Psoas muscle (tissue), 7 donors: ENCODE measurements at regions not wholly inside any gene's neighbourhood (a gene's known extent, or its start where the extent isn't known, plus 50 kb on each side); places are given as distances from the start of the nearest gene placed in this dataset.
A peak's percentile ranks its signal among the peaks of the same experiment; 100 is the strongest.

Experiments
- ATAC-seq, 4 donors: fragments of 200-7000 bp; cut with Tn5 transposase; one replicate each; pipeline ENCODE4 v1.9.1; 2020; ENCODE audit warnings: moderate library complexity in 3 of 4, mild to moderate bottlenecking in 2 of 4
- DNase-seq, 2 donors: peaks; one replicate each; pipeline ENCODE4 v3.0.0-alpha.2; 2020
- H3K27ac ChIP-seq: fragments of 200-600 bp; one replicate; pipeline ENCODE4 v1.8.0; 2022
- H3K27me3 ChIP-seq, 3 donors: fragments of 200-600 bp in 1 of 3; one replicate each; pipeline versions ENCODE4 v1.6.1 to v1.8.0; 2013 to 2022; ENCODE audit warnings: low read length in 2 of 3, mild to moderate bottlenecking in 2 of 3, moderate library complexity in 1 of 3; ENCODE audit not compliant: insufficient read depth in 3 of 3
- H3K36me3 ChIP-seq, 2 donors: fragments of 200-600 bp in 1 of 2; one replicate each; pipeline versions ENCODE4 v1.6.1 to v1.8.0; 2013 to 2022; ENCODE audit warnings: low read depth in 1 of 2, mild to moderate bottlenecking in 1 of 2, moderate library complexity in 1 of 2; ENCODE audit not compliant: insufficient read depth in 1 of 2
- H3K4me1 ChIP-seq: fragments of 200-600 bp; one replicate; pipeline ENCODE4 v1.8.0; 2022
- H3K4me3 ChIP-seq: fragments of 200-600 bp; one replicate; pipeline ENCODE4 v1.8.0; 2022; ENCODE audit warnings: mild to moderate bottlenecking
- H3K9me3 ChIP-seq: fragments of 200-600 bp; one replicate; pipeline ENCODE4 v1.8.0; 2022
- WGBS, 3 donors: extraction: QIAGEN DNeasy Blood & Tissue Kit; methylation state at CpG; one replicate each; pipeline versions ENCODE4 v1.1.6 to v1.1.7; 2013; 5-methylcytosine and 5-hydroxymethylcytosine counted together
- intact Hi-C, 2 donors: fragments of 100-400 bp; cut with DNase I; formaldehyde crosslinking; loops; one replicate each; pipeline versions ENCODE4 v1.11.0 to v1.14.2; 2022
- TF ChIP-seq, protein P1 (sequence below): fragments of 200-600 bp; IDR thresholded peaks from one replicate; pipeline ENCODE4 v1.8.0; 2022; ENCODE audit warnings: antibody characterized with exemption
- donor health status: healthy with polysubstance abuse.
- donor health status: DM: no; HTN: no; CAD: no; lungs with moderate emphysema.
- donor health status: Bipolar disorder and iron deficiency.
- donor health status: healthy.
- donor health status: DM: yes; HTN: yes; CAD: no.
- donor health status: DM: no; HTN: no; CAD: no.
- donor health status: DM: yes; HTN: yes; CAD: no.

DNA sequence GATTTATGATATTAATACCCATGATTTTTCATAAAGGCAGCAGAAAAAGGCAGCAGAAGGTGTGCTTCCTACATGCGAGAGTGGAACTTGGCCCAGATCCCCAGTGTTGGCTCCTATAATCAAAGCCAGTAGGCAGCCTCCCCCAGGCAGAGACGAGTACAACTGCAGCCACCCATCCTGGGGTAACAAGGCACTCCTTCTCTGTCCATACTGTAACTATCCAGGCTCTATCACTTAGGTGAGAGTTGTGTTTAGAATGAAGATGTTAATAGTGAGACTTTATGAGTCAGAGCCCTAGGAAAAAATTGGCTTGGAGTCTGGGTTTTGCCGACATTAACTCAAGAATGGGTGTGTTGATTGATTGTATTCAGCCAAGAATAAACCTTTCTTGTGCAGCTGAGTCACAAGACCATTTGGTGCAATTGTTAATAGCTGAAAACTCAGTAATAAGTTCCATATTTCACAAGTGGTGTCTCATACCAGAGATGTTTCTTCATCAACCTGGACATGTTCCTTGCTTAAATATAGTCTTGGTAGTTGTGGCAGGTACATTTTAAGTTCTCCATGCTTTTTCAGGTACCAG, 322.3 kb downstream of the DUSP10 start:
- TF ChIP-seq, protein P1, sequence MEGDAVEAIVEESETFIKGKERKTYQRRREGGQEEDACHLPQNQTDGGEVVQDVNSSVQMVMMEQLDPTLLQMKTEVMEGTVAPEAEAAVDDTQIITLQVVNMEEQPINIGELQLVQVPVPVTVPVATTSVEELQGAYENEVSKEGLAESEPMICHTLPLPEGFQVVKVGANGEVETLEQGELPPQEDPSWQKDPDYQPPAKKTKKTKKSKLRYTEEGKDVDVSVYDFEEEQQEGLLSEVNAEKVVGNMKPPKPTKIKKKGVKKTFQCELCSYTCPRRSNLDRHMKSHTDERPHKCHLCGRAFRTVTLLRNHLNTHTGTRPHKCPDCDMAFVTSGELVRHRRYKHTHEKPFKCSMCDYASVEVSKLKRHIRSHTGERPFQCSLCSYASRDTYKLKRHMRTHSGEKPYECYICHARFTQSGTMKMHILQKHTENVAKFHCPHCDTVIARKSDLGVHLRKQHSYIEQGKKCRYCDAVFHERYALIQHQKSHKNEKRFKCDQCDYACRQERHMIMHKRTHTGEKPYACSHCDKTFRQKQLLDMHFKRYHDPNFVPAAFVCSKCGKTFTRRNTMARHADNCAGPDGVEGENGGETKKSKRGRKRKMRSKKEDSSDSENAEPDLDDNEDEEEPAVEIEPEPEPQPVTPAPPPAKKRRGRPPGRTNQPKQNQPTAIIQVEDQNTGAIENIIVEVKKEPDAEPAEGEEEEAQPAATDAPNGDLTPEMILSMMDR, result no peak
- H3K36me3 ChIP-seq, result no peaks in the 10 kb centered on the region
- intact Hi-C loops, result no loop called here
- no peak overlapping the region for H3K4me3 ChIP-seq
- WGBS, 3 donors, result 23 to 52% (median 32%) methylated on average over 3 of the region's 3 CpGs
- H3K27ac ChIP-seq, result no peak overlapping the region
- no peaks in the 10 kb centered on the region for H3K27me3 ChIP-seq
- H3K4me1 ChIP-seq, result no peaks in the 10 kb centered on the region
- DNase-seq, result no peak
- ATAC-seq, result peak in 2 of 4 donors; percentile 19 to 46
- H3K9me3 ChIP-seq, result no peaks in the 10 kb centered on the region

- no peaks in the 10 kb centered on the region for H3K4me1 ChIP-seq
- no peaks in the 10 kb centered on the region for H3K9me3 ChIP-seq
- DNase-seq, result no peak
- intact Hi-C loops, result no loop called here
- 41 to 93% (median 88%) methylated on average over 1 of the region's 1 CpG for WGBS, 3 donors
- no peak overlapping the region for H3K4me3 ChIP-seq
- TF ChIP-seq, protein P1, result no peak
- H3K27me3 ChIP-seq, result no peaks in the 10 kb centered on the region
- H3K36me3 ChIP-seq, result no peaks in the 10 kb centered on the region
- no peak for ATAC-seq
- no peak overlapping the region for H3K27ac ChIP-seq
Observed at GRCh38 chr1:221429264-221429663, 312.6 kb downstream of the DUSP10 start.

DNA sequence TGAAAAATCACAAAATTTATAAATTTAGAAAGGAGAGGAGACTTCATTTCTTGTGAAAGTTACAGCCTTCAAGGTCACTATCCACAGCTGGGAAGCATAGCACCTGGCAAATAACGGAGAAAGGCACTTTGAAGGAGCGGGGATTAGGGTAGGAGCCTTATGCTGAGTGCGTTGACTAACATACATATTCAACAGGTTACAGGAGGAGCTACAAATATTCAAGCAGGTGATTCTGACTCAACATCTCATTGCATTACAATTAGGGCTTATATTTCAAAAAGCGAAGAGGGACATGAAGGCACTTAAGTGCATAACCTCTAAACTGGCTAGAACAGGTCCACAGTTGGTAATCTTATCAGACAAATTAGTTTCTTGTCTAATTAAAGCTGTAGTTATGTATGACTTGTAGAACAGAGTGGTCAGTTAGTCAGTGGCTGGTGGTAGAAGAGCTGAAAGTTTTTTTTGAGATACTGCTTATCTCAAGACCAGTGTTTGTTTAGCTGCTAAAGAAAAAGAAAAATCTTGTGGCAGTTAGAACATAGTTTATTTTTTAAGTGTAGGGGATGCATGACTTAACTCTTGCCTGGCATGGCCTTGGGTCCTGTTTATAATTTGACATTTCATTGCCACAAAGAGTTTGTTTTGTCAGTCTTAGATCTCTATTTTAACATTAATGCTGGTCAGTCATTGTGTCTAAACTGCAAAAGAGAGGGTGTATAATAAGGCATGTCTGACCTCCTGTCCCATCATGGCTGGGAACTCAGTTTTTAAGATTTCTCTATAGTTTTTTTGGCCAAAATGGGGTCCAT, 311.5 kb downstream of the DUSP10 start:
- no peaks in the 10 kb centered on the region for H3K27me3 ChIP-seq
- DNase-seq (no peak), ATAC-seq (no peak)
- no peaks in the 10 kb centered on the region for H3K9me3 ChIP-seq
- no peaks in the 10 kb centered on the region for H3K36me3 ChIP-seq
- no peak overlapping the region for H3K27ac ChIP-seq
- H3K4me1 ChIP-seq, result no peaks in the 10 kb centered on the region
- intact Hi-C loops, result loop anchor here in 1 of 2 donors (10.0 kb wide), 1 partner anchor 626 kb away; no protein-coding TSS in a partner anchor
- TF ChIP-seq, protein P1, result no peak
- WGBS, 3 donors, result 92 to 97% (median 96%) methylated on average over 4 of the region's 4 CpGs
- no peak overlapping the region for H3K4me3 ChIP-seq

- WGBS, 3 donors, result 68 to 74% (median 68%) methylated on average over 2 of the region's 2 CpGs
- no peak overlapping the region for H3K4me3 ChIP-seq
- intact Hi-C loops, result loop anchor here in 1 of 2 donors (10.0 kb wide), 1 partner anchor 626 kb away; no protein-coding TSS in a partner anchor
- ATAC-seq (no peak), DNase-seq (no peak)
- no peaks in the 10 kb centered on the region for H3K9me3 ChIP-seq
- no peaks in the 10 kb centered on the region for H3K4me1 ChIP-seq
- H3K27me3 ChIP-seq, result no peaks in the 10 kb centered on the region
- TF ChIP-seq, protein P1, result peak; percentile 16
- no peak overlapping the region for H3K27ac ChIP-seq
- no peaks in the 10 kb centered on the region for H3K36me3 ChIP-seq
Observed at GRCh38 chr1:221431068-221431651, 310.7 kb downstream of the DUSP10 start.
